ENCODE measurements at regions not wholly inside any gene's neighbourhood (a gene's known extent, or its start where the extent isn't known, plus 50 kb on each side); places are given as distances from the start of the nearest gene placed in this dataset.

GRCh38 chrX:11953615-11954014 is 184.7 kb upstream of the FRMPD4 start:
- no peak for DNase-seq

GRCh38 chrX:11954176-11954575 is 184.1 kb upstream of the FRMPD4 start:
- DNase-seq: no peak

GRCh38 chrX:11960031-11960430 is 178.2 kb upstream of the FRMPD4 start:
- no peak for DNase-seq

GRCh38 chrX:11965436-11965835 is 172.8 kb upstream of the FRMPD4 start:
- DNase-seq: no peak

- no peak for DNase-seq
Observed at GRCh38 chrX:11967986-11968869, 170.0 kb upstream of the FRMPD4 start.

- no peak for DNase-seq
Observed at GRCh38 chrX:11968991-11969390, 169.3 kb upstream of the FRMPD4 start.

- DNase-seq: no peak
Observed at GRCh38 chrX:11970578-11971359, 167.5 kb upstream of the FRMPD4 start.

- no peak for DNase-seq
Observed at GRCh38 chrX:11976663-11977062, 161.6 kb upstream of the FRMPD4 start.

GRCh38 chrX:11992271-11992670 is 146.0 kb upstream of the FRMPD4 start:
- no peak for DNase-seq

GRCh38 chrX:11995146-11995545 is 143.1 kb upstream of the FRMPD4 start:
- DNase-seq: no peak

- no peak for DNase-seq
Observed at GRCh38 chrX:11996810-11997209, 141.5 kb upstream of the FRMPD4 start.

GRCh38 chrX:11998944-11999343 is 139.3 kb upstream of the FRMPD4 start:
- DNase-seq: no peak

- no peak for DNase-seq
Observed at GRCh38 chrX:12002876-12003275, 135.4 kb upstream of the FRMPD4 start.

- DNase-seq: no peak
Observed at GRCh38 chrX:12007881-12008280, 130.4 kb upstream of the FRMPD4 start.

GRCh38 chrX:12010436-12010835 is 127.8 kb upstream of the FRMPD4 start:
- DNase-seq: no peak

GRCh38 chrX:12011075-12011474 is 127.2 kb upstream of the FRMPD4 start:
- no peak for DNase-seq

- DNase-seq: no peak
Observed at GRCh38 chrX:12013211-12013618, 125.1 kb upstream of the FRMPD4 start.

- DNase-seq: no peak
Observed at GRCh38 chrX:12021698-12022097, 116.6 kb upstream of the FRMPD4 start.

- DNase-seq: no peak
Observed at GRCh38 chrX:12026481-12026880, 111.8 kb upstream of the FRMPD4 start.

GRCh38 chrX:12032082-12032481 is 106.2 kb upstream of the FRMPD4 start:
- DNase-seq: no peak

GRCh38 chrX:12034741-12035140 is 103.5 kb upstream of the FRMPD4 start:
- no peak for DNase-seq

GRCh38 chrX:12042615-12043014 is 95.7 kb upstream of the FRMPD4 start:
- no peak for DNase-seq

- DNase-seq: no peak
Observed at GRCh38 chrX:12052109-12052508, 86.2 kb upstream of the FRMPD4 start.

- no peak for DNase-seq
Observed at GRCh38 chrX:12058087-12058486, 80.2 kb upstream of the FRMPD4 start.

Measured in NCI-H2171 (cell line).